GDM1 (cell line): ENCODE measurements at regions not wholly inside any gene's neighbourhood (a gene's known extent, or its start where the extent isn't known, plus 50 kb on each side); places are given as distances from the start of the nearest gene placed in this dataset.

Experiments
- DNase-seq: peaks from one replicate; lab custom pipeline; 2025; lab: John Stamatoyannopoulos, UW

DNA sequence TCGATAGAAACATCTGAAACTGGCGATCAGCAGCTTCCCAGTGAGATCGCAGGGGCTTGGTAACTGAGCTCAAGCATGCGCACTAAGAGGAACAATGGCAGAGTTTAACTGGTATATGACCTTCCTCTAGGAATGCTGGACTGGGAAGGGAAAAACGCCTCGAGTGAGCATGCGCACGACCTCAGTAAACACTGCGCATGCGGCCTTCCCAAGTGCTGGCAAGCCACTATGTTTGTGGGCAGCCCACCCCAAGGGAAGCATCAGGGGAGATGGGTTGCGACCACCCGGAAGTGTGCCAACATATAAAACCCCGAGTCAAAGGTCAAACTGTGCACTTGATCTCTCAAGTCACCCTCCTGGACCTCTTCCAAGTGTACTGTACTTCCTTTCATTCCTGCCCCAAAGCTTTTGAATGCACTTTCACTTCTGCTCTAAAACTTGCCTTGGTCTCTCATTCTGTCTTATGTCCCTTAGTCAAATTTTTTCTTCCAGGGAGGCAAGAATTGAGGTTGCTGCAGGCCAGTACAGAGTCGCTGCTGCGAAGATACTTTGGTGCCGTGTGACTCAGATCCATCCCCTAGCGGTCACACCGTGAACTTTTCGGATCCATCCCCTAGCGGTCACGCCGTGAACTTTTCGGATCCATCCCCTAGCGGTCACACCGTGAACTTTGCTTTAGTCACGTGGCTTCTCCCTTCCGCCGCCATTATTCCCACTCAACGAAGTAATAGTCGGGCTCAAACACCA is 243.3 kb downstream of the FAM43A start:
- DNase-seq, result no peak

DNA sequence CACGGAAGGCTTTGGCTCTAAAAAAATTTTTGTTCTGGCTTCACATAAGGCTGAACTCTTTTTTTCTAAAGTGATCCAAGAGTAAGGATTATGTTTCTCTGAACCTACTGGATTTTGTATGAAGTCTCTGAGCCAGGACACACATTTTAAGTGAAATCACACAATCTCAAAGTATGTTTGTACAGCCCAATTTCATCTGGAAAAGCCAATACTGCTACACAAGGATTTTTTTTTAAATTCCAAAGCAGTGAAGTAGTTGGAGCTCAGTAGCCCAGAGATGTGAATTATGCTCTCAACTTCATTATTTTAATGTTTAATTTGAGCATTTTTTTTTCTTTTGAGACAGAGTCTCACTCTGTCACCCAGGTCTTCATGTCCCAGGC is 243.9 kb downstream of the FAM43A start:
- DNase-seq, result no peak

DNA sequence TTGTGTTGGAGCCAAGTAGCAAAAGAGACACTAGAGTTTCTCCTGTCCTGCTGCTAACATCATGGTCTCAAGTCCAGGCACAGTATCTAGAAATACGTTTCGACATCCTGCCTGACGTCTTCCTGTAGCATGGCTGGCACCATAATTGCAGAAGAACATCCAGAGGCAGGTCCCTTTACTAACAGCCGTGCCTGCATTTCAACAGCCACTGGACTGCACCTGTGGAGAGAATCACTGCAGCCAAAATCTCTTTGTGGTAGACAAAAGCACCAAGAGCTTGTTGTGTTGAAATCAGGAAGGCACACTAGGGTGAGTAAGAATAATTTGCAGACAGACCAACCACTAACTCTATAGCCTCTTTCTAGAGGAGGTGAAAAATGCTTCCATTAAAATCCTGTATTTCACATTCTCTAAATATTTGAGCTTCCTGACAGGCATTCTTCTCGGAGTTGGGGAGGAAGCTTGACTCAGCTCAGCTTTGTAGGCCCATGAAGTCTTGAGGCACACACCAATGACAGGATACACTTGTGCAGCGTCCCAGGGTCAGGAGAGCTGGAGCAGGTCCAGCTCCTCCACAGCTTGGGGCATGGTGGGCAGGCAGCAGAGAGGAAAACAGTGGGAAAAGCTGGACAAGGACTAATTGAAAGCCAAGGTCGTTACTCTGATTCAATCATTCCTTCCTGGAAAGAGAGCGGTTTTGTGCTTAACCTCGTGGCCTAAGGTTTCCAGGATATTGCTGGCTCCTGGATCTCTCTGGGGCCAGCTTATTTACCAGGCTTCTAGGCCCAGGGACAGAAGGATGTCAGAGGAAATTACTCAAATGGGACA is 244.9 kb downstream of the FAM43A start:
- no peak for DNase-seq

DNA sequence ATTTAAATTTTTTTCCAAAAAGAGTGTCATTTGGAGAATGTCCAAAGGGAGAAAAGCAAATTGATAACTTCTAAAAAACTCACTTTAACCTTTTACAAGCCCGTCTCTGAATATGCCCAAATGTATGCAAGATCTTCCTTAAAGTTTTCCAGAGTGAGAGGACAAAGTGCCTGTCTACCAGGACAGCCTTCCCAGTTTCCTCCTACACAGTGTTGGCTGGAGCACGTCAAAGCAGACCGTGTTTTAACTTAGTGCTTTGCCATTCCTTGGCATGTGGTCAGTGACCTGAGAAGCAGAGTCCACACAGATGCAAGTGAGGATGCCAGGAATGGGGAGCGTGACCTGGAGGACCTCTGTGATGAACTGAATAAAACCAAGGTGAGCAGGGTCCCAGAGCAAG is 245.7 kb downstream of the FAM43A start:
- no peak for DNase-seq

DNA sequence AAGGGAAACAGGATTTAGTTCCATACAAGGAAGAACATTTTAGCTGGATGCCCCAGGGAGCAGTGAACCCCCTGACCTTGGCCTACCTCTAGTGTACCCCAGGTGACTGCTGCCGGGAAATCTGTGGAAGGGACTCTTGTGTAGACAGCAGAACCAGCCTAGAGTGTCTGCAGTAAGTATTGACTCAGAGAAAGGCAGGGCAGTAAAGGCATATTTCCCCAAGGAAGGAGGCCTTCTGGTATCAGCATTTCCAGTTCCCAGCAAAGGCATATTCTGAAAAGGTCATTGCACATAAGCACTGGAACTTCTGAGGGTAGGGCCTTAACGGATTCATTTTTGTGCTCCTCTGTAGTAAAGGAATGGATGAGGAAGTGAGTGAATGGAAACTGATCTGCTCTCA is 246.2 kb downstream of the FAM43A start:
- no peak for DNase-seq

DNA sequence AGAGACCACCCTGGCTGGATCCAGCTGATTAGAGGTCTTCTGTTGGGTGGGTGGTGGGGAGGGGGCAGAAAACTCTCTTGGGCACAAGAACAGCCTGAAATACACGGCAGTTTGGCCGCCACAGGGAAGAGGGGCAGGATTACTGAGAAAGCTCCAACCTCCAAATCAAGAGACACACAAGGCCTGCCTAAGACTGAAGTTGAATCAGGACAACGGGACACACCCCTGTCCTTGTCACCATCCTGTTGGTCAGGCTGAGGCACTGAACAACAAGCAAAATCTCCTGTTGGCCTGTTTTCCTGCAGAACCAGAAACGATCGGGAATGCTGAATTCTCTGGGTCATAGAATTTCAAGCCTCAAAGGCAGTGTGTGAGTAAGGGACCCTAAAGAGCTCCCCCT is 247.8 kb downstream of the FAM43A start:
- no peak for DNase-seq

DNA sequence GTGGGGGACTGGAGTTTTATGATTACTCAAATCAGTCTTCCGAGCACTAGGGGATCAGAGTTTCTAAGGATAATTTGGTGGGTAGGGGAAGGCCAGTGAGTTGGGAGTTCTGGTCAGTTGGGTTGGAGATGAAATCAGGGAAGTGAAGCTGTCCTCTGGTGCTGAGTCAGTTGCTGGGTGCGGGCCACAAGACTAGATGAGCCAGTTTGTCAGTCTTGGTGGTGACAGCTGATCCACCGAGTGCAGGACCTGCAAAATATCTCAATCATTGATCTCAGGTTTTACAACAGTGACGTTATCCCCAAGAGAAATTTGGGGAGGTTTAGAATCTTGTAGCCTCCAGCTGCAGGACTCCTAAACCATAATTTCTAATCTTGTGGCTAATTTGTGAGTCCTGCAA is 249.4 kb downstream of the FAM43A start:
- DNase-seq, result no peak

DNA sequence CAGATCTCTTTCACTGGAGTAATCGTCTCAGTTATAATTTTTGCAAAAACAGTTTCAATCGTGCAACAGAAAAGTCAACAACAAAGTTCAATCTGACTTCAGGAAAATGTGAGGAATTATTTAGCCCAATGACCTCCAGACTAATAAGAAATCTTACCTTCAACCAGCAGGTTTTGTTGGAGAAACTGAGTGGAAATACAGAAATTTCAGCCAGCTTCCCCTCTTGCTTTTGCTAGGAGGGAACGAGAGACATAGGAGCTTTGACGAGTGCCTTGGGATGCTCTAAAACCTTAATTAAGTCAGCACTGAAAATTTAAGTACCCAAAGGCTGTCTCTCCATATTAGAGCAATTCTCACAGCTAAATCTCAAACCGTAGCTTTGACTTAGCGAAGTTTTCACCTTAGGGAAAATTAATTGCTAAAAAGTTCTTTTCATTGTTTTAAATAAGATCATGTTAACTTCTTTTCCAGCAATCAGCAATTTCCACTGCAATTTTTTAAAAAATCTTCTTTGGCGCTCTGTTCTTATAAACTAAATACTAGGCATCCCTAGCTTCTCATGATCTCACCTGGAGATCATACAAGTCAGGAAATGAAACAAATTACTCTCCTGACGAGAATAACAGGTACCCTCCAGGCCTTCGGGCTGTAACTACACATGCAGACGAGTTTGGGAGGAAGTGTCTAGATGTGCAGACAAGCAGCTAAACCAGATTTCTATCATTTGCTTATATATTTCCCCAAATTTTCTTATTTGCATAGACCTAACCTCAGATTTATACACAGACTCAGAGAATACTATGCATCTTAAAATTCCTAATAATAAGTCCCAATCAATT is 250.2 kb downstream of the FAM43A start:
- DNase-seq, result no peak

DNA sequence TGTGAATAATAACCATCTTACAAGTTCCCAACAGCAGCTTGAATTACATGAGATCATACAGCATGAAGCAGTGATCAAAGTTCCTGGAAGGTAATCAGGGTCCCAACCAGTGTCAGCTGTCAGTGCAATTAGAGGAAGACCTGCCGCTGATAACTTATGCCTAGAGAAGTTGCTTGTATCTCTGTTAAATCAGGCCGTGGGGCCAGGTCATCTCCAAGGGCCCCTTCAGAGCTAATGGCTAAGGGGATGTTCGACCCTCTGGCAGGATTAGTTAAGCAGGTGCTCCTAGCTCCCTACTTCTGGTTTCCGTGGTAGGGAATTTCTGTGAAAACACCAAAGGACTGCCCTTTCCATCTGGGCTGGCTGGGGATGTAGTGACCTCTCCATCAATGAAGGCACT is 251.0 kb downstream of the FAM43A start:
- no peak for DNase-seq

DNA sequence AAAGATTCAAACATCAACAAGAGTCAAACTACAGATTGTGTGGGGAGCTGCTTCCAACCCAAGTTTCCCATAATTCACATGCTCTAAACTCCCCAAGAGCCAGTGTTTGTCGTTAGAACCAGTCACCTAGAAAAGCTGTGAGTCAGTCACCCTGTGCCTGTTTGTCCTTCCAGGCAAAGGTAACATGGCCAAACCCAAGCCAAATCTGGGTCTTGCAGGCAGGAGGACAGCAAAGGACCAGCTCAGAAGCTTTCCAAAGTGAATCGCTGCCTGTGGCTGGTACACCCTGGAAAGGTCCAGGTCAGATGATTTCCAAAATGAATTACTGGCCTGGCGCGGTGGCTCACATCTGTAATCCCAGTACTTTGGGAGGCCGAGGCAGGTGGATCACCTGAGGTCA is 251.5 kb downstream of the FAM43A start:
- DNase-seq, result no peak

DNA sequence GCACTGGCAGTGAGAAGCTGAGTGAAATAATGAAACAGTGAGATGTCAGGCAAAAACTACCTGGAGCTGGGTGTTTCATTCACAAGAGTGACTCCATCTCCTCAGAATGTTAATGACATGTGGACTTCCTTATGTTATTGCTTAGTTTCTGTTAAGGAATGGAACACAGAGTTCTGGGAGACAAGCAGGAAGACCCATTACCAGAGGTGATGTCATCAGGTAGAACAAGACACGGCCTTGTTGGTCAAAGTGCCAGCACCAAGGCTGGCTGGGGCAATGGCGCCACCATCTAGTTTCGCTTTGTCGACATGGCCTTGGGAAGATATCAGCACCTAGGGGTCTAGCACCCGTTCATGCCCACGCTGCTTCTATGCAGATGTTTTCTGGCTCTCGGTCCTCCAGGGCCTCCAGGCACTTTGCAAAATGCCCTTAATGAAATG is 252.2 kb downstream of the FAM43A start:
- DNase-seq, result no peak

DNA sequence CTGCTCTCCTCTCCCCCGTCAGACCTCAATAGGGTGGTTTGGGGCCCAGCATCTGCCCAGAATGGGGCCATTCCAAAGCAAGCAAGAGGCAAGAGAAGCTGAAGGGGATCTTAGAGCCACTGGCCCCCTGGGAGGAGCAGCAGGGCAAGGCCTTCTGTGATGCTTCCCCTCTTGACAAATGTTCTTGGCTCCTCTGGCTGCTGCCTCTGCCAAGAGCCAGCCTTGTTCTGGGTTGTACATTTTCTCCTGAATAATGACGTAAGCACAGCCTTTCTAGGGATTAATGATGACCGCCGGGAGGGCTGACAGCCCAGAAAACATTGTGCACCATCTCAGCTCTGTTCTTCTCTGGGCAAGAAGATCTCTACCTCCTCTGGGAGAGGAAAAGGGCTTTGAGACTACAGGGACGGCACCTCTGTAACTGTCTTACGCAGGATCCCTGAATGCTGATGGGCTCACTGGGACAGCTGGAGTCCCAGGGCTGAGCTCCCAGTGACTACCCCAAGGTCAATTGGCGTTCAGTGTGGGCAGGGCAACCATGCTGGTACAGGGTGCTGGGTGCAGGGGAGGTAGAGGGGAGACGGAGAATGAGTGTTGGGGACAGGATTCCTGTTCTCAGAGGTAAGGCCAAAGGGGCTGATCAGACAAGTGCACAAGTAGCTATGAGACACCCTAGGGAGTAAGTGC is 253.3 kb downstream of the FAM43A start:
- DNase-seq, result no peak

DNA sequence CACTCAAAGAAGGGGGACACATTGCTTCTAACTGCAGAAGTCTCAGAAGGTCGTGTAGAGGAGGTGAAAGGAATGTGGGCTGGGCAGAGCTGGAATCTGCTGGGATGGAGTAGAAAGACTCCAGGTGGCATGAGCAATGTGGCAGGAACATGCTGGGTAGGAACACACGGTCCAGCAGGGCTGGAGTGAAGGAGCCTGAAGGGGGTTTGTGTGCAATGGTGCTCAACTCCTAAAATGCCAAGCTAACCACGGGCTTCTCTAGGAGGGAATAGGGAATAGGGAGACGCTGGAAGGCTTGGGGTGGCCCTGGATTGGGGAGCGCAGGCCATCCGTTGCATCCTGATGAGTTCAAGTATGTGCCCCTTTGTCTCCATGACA is 253.8 kb downstream of the FAM43A start:
- no peak for DNase-seq

DNA sequence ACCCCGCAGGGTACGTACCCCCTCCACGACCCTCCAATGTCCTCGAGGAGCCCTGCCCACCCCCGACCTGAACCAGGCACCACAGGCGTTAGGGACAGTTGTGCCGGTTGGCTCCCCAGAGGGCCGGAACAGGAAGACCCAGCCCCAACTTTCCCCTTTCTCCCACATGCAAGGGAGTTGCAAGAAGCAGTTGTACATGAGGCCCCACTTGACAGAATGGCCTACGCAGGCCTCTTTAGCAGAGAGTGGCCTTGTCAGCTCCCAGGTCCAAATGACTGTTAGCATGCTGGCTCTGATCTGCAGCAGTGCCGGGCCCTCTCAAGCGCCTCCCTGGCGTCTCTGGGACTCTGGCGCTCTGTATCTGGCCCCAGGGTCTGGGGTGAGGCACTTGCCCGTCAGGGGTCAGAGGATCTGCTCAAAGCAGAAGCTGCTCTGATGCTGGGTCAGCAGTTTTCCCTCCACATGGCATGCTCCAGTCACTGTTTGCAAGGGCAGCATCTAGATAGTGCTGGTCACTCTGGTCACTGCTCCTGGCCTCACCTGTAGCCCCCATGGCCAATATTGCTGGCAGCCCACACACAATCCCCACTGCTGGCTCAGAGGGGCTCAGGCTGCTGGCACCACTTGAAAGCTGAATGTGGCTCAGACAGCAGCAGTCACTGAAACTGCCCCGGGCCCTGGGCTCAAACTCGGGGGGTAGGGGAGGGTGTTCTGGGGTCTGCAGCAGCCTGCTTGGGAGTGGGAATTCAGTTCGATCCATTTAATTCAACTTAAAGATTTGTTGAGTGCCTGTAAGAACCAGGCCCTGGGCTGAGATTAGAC is 254.5 kb downstream of the FAM43A start:
- DNase-seq, result no peak

DNA sequence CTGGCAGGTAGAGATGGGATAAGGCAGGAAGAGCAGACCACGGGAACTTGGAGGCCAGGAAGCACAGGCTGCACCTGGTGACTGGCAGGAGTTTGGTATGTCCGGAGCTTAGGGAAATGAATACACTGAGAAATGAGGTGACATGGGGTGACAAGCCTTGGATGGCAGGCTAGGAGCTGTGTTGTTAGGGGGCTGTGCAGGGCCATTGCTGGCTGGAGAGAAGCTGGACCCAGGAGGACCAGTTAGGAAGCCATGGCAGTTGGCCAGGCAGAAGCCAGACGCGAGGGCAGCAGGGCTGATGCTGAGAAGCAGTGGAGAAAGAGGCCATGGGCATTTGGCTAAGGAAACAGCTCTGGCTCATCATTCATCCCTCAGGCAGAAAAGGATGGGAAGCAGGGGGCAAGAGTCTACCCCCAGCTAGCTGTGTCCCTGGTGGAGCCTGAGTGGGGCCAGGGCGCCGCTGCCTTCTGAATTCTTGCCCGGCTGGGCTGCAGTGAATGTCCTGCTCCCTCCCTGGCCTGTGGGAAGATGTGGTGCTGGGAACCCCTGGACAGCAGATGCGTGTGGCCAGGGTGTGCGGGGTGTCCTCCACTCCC is 255.8 kb downstream of the FAM43A start:
- no peak for DNase-seq

DNA sequence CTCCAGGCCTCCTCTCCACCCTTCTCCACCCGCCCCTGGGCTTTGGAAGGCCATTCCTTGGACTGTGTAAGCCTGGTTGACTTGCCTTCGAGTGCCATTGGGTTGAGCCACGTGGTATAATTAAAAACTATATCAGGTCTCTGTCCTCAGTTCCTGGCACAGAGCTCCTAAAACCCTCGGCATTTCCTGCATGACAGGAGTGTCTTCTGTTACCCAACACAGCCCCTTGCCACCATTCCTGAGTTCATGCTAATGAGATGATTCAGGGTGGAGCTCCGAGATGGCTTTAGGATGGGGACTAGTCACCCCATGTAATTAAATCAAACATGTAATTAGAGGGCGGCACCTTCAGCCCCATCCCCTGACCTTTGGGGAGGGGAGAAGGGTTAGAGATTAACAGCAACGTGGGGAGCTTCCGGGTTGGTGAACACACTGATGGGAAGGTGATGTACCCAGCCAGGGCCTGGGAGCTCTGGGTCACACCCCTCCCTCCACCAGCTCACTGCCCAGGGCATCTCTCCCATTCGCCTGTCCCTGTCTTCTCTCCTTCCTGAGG is 256.4 kb downstream of the FAM43A start:
- no peak for DNase-seq

DNA sequence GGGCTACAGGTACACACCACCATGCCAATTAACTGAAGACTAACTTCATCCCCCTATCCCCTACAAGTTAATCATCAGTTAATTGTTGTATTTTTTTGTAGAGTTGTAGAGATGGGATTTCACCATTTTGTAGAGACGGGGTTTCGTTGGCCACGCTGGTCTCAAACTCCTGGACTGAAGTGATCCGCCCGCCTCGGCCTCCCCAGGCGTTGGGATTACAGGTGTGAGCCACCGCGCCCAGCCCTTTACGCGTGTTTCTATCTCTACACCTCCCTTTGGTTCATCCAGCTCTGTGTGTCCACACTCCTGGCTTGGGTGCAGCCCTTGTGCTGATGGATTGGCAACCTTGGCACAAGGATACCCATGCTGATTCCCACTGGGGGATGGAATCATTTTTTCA is 258.8 kb downstream of the FAM43A start:
- no peak for DNase-seq

DNA sequence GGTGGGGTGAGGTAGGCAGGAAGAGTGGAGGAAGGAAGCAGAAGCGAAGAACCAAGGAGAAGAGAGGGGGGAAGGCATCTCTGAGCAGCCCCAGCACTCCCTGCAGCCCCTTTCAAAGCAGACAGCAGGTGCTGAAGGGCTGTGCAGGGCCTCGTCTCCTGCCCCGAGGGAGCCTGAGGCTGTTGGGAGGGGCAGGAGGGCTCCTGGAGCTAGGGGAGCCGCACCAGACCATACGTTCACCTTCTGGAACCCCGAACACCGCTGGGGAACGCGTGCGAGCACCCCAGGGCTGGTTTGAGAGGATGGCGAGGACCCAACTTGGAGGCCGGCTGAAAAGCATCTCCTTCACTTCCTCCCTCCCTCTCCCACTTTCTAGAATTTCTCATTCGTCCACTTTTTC is 259.8 kb downstream of the FAM43A start:
- DNase-seq, result no peak

DNA sequence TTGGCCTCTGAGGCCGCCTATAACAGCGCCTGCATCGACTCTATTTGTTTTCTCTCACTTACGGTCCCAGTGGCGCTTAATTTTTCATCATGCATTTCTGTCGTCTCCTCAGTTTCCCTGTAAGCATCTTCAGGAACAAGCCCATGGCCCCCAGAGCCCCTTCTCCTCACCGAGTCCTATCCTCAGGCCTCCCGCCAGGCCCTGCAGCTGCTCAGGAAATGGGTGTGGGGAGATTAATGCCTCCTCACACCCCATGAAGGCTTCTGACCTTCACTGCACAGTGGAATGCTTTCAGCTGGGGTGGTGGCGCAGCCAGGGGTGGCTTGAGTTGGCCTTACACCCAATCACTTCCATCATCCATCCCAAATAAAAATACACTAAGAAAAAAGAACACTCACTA is 260.4 kb downstream of the FAM43A start:
- no peak for DNase-seq

DNA sequence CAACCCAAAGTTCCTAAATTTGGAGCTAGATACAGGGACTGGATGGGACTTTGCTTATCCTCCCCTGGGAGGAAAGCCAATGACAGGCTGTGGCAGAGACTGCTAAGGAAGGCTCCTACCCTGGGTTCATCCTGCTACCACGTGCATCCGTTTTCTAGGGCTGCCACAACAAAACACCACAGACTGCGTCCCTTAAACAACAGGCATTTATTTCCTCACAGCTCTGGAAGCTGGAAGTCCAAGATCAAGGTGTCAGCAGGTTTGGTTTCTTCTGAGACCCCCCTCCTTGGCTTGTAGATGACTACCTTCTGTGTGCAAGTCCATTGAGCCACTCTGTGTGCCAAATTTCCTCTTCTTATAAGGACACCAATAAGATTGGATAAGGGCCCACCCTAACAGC is 263.9 kb downstream of the FAM43A start:
- no peak for DNase-seq
